GM21825 (cell line): ENCODE measurements at regions not wholly inside any gene's neighbourhood (a gene's known extent, or its start where the extent isn't known, plus 50 kb on each side); places are given as distances from the start of the nearest gene placed in this dataset.
"Not testable (repeated sequence)": the region's sequence is repeated elsewhere in the genome, so short reads cannot be mapped to it uniquely, and the experiment has no call there.

Experiments
- ATAC-seq: cut with Tn5 transposase; IDR thresholded peaks from one replicate; pipeline ENCODE4 v1.9.1; 2021; ENCODE audit warnings: mild to moderate bottlenecking, moderate library complexity; ENCODE audit not compliant: unreplicated experiment

GRCh38 chr7:49438281-49438680 is 335.2 kb upstream of the VWC2 start:
- ATAC-seq: no peak

GRCh38 chr7:49443515-49443914 is 329.9 kb upstream of the VWC2 start:
- no peak for ATAC-seq

- ATAC-seq: no peak
Measured at GRCh38 chr7:49453486-49453885, 320.0 kb upstream of the VWC2 start.

- no peak for ATAC-seq
Measured at GRCh38 chr7:49479441-49479840, 294.0 kb upstream of the VWC2 start.

GRCh38 chr7:49479936-49480544 is 293.4 kb upstream of the VWC2 start:
- ATAC-seq: no peak

GRCh38 chr7:49481075-49481474 is 292.4 kb upstream of the VWC2 start:
- ATAC-seq: no peak

- ATAC-seq: no peak
Measured at GRCh38 chr7:49483142-49483541, 290.3 kb upstream of the VWC2 start.

- ATAC-seq: no peak
Measured at GRCh38 chr7:49486974-49487829, 286.2 kb upstream of the VWC2 start.

- ATAC-seq: no peak
Measured at GRCh38 chr7:49487830-49488140, 285.7 kb upstream of the VWC2 start.

GRCh38 chr7:49488573-49488972 is 284.9 kb upstream of the VWC2 start:
- no peak for ATAC-seq

- ATAC-seq: no peak
Measured at GRCh38 chr7:49497471-49497870, 276.0 kb upstream of the VWC2 start.

GRCh38 chr7:49500741-49501140 is 272.7 kb upstream of the VWC2 start:
- ATAC-seq: no peak

- not testable (repeated sequence) for ATAC-seq
Measured at GRCh38 chr7:49507206-49507605, 266.2 kb upstream of the VWC2 start.

- no peak for ATAC-seq
Measured at GRCh38 chr7:49513911-49514310, 259.5 kb upstream of the VWC2 start.

- ATAC-seq: no peak
Measured at GRCh38 chr7:49520951-49521350, 252.5 kb upstream of the VWC2 start.

GRCh38 chr7:49522111-49522510 is 251.3 kb upstream of the VWC2 start:
- ATAC-seq: no peak

GRCh38 chr7:49523870-49524269 is 249.6 kb upstream of the VWC2 start:
- no peak for ATAC-seq

- no peak for ATAC-seq
Measured at GRCh38 chr7:49527182-49527581, 246.3 kb upstream of the VWC2 start.

GRCh38 chr7:49530481-49530880 is 243.0 kb upstream of the VWC2 start:
- no peak for ATAC-seq

GRCh38 chr7:49563693-49564378 is 209.6 kb upstream of the VWC2 start:
- no peak for ATAC-seq

- ATAC-seq: peak; percentile 60
Measured at GRCh38 chr7:49564379-49564714, 209.1 kb upstream of the VWC2 start.

- no peak for ATAC-seq
Measured at GRCh38 chr7:49577576-49577975, 195.9 kb upstream of the VWC2 start.
